ENCODE measurements at regions not wholly inside any gene's neighbourhood (a gene's known extent, or its start where the extent isn't known, plus 50 kb on each side); places are given as distances from the start of the nearest gene placed in this dataset.

GRCh38 chr4:165605811-165606210, 227.0 kb downstream of the CPE start:
- no peak for TF ChIP-seq EZH2phosphoT487 (IDR thresholded peaks at IDR 0.05; ENCODE audit: borderline replicate concordance, low read length)
- TF ChIP-seq CTCF (IDR thresholded peaks at IDR 0.05; ENCODE audit: low read depth, low read length, poor library complexity, severe bottlenecking): no peak

All from DOHH2 (cell line).